ENCODE measurements at regions not wholly inside any gene's neighbourhood (a gene's known extent, or its start where the extent isn't known, plus 50 kb on each side); places are given as distances from the start of the nearest gene placed in this dataset.

- Histone ChIP-seq H3K4me3 (ENCODE audit: extremely low read depth, insufficient read depth, low read length, poor library complexity, severe bottlenecking) (no peak overlapping the region), H3K27ac (ENCODE audit: low read depth, low read length, severe bottlenecking) (no peak overlapping the region), H3K36me3 (ENCODE audit: control insufficient read depth, insufficient read depth, low read length) (no peaks in the 10 kb centered on the region), H3K4me1 (ENCODE audit: control insufficient read depth, insufficient read depth, low read length, poor library complexity, severe bottlenecking) (no peaks in the 10 kb centered on the region), H3K9me3 (ENCODE audit: control insufficient read depth, low read length) (no peaks in the 10 kb centered on the region)
- WGBS, 2 experiments (ENCODE audit: insufficient coverage in 2 of 2) = no CpG with 5 or more reads among the region's 1 CpG
Measured at GRCh38 chr18:28711096-28711495, 534.2 kb upstream of the CDH2 start.

GRCh38 chr18:28707006-28707405 is 530.1 kb upstream of the CDH2 start:
- H3K9me3 ChIP-seq (ENCODE audit: control insufficient read depth, low read length) = no peaks in the 10 kb centered on the region
- H3K27ac ChIP-seq (ENCODE audit: low read depth, low read length, severe bottlenecking) = no peak overlapping the region
- H3K4me1 ChIP-seq (ENCODE audit: control insufficient read depth, insufficient read depth, low read length, poor library complexity, severe bottlenecking) = no peaks in the 10 kb centered on the region
- H3K4me3 ChIP-seq (ENCODE audit: extremely low read depth, insufficient read depth, low read length, poor library complexity, severe bottlenecking) = no peak overlapping the region
- H3K36me3 ChIP-seq (ENCODE audit: control insufficient read depth, insufficient read depth, low read length) = no peaks in the 10 kb centered on the region
- WGBS, 2 experiments (ENCODE audit: insufficient coverage in 2 of 2) = 76 to 92% methylated on average over 3 to 4 of the region's 4 CpGs

GRCh38 chr18:28706397-28706796 is 529.5 kb upstream of the CDH2 start:
- Histone ChIP-seq H3K27ac (ENCODE audit: low read depth, low read length, severe bottlenecking) (no peak overlapping the region), H3K4me1 (ENCODE audit: control insufficient read depth, insufficient read depth, low read length, poor library complexity, severe bottlenecking) (no peaks in the 10 kb centered on the region), H3K36me3 (ENCODE audit: control insufficient read depth, insufficient read depth, low read length) (no peaks in the 10 kb centered on the region), H3K4me3 (ENCODE audit: extremely low read depth, insufficient read depth, low read length, poor library complexity, severe bottlenecking) (no peak overlapping the region), H3K9me3 (ENCODE audit: control insufficient read depth, low read length) (no peaks in the 10 kb centered on the region)
- 95 to 98% methylated on average over 2 of the region's 4 CpGs for WGBS, 2 experiments (ENCODE audit: insufficient coverage in 2 of 2)

DNA sequence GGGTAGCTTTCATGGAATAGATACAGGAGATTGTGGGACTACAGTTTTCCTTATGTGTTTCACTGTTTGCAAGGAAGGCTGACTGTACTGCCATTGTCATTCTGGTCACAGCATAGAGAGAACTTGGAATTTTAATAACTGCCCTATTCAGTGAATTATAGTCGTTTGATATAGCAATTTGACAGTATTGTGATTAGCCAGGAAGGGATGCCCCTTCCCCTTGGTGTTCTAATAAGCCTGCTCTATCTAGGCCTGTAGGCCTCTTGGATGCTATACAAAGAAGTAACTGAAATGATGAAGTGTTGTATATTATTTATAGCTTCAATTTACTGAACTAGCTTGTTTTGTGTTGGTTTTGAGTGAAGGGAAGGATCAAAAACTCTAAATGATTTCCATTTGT is 528.6 kb upstream of the CDH2 start:
- Histone ChIP-seq H3K9me3 (ENCODE audit: control insufficient read depth, low read length) (no peaks in the 10 kb centered on the region), H3K27ac (ENCODE audit: low read depth, low read length, severe bottlenecking) (no peak overlapping the region), H3K4me3 (ENCODE audit: extremely low read depth, insufficient read depth, low read length, poor library complexity, severe bottlenecking) (no peak overlapping the region), H3K4me1 (ENCODE audit: control insufficient read depth, insufficient read depth, low read length, poor library complexity, severe bottlenecking) (no peaks in the 10 kb centered on the region), H3K36me3 (ENCODE audit: control insufficient read depth, insufficient read depth, low read length) (no peaks in the 10 kb centered on the region)
- 100% methylated on average over 1 of the region's 1 CpG; no CpG with 5 or more reads in 1 of the 2 experiments for WGBS, 2 experiments (ENCODE audit: insufficient coverage in 2 of 2)

- Histone ChIP-seq H3K36me3 (ENCODE audit: control insufficient read depth, insufficient read depth, low read length) (no peaks in the 10 kb centered on the region), H3K9me3 (ENCODE audit: control insufficient read depth, low read length) (no peaks in the 10 kb centered on the region), H3K4me1 (ENCODE audit: control insufficient read depth, insufficient read depth, low read length, poor library complexity, severe bottlenecking) (no peaks in the 10 kb centered on the region), H3K27ac (ENCODE audit: low read depth, low read length, severe bottlenecking) (no peak overlapping the region), H3K4me3 (ENCODE audit: extremely low read depth, insufficient read depth, low read length, poor library complexity, severe bottlenecking) (no peak overlapping the region)
- no CpG with 5 or more reads among the region's 1 CpG for WGBS, 2 experiments (ENCODE audit: insufficient coverage in 2 of 2)
Measured at GRCh38 chr18:28692337-28692736, 515.4 kb upstream of the CDH2 start.

DNA sequence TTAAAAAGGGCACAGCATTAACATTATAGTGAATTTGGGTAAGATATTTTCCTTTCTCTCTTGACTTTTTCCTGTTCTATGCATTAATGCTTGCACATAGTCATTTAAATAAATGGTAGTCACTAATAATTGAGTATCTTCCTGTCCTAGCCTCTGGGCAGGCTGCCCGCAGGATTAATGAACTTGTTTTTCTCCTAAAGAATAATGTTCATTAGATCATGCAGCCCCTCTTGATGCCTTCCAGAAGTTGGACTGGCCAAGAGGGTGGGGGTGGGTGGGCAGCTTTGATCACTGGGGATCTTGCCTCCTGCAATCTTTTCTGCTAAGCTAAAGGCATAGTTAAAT is 514.5 kb upstream of the CDH2 start:
- Histone ChIP-seq H3K4me3 (ENCODE audit: extremely low read depth, insufficient read depth, low read length, poor library complexity, severe bottlenecking) (no peak overlapping the region), H3K36me3 (ENCODE audit: control insufficient read depth, insufficient read depth, low read length) (no peaks in the 10 kb centered on the region), H3K4me1 (ENCODE audit: control insufficient read depth, insufficient read depth, low read length, poor library complexity, severe bottlenecking) (no peaks in the 10 kb centered on the region), H3K27ac (ENCODE audit: low read depth, low read length, severe bottlenecking) (no peak overlapping the region), H3K9me3 (ENCODE audit: control insufficient read depth, low read length) (no peaks in the 10 kb centered on the region)
- WGBS, 2 experiments (ENCODE audit: insufficient coverage in 2 of 2) = 100% methylated on average over 1 of the region's 1 CpG; no CpG with 5 or more reads in 1 of the 2 experiments

DNA sequence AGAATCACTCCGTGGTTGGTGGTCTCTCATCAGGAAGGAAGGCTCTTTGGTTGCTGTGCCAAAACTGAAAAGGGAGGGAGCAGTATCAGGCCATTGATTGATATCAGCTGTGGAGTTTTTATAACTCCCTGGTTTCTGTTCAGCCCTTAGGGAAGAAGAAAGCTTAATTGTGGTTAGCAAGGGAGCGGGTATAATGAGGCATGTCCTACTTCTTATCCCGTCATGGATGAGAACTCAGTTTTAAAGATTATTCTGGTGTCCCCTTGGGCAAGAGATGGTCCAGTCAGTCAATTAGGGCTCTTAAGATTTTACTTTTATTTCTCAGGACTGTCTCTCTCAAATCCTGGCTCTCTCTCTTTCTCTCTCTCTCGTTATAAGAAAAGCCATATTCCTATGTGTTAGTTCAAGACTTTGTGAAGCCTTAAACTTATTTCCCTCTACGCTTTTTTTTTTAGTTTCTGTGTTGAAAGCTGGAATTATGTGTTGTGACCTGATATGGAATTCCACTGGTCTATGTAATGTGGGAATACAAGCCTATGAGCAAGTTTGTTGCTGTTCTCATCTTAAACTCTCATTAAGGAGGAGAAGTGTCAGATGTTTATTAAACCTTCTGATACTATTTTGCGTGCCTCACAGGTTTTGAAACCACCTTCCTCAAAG is 514.0 kb upstream of the CDH2 start:
- WGBS, 2 experiments (ENCODE audit: insufficient coverage in 2 of 2) = 100% methylated on average over 2 to 3 of the region's 6 CpGs
- Histone ChIP-seq H3K9me3 (ENCODE audit: control insufficient read depth, low read length) (no peaks in the 10 kb centered on the region), H3K36me3 (ENCODE audit: control insufficient read depth, insufficient read depth, low read length) (no peaks in the 10 kb centered on the region), H3K4me1 (ENCODE audit: control insufficient read depth, insufficient read depth, low read length, poor library complexity, severe bottlenecking) (no peaks in the 10 kb centered on the region), H3K27ac (ENCODE audit: low read depth, low read length, severe bottlenecking) (no peak overlapping the region), H3K4me3 (ENCODE audit: extremely low read depth, insufficient read depth, low read length, poor library complexity, severe bottlenecking) (no peak overlapping the region)

- H3K27ac ChIP-seq (ENCODE audit: low read depth, low read length, severe bottlenecking) = no peak overlapping the region
Measured at GRCh38 chr18:28690100-28690499, 513.2 kb upstream of the CDH2 start.

DNA sequence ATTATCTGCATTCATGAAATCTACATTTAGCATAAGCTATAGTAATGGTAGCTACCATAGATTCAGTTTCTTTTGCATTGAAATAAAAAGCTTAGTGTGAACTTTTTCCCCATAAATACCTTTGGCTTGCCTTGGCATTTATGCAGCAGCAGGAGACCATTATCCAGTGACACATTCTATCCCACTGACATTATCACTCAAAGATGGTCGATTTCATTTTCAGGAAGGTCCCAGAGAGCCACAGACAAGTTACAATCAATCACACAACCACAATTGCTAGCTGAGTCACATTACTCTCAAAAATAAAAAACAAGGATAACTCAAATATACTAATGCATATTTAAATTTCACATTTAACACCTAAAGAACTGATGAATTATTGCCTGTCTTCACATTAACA is 512.7 kb upstream of the CDH2 start:
- WGBS, 2 experiments (ENCODE audit: insufficient coverage in 2 of 2) = 27% methylated on average over 1 of the region's 1 CpG; no CpG with 5 or more reads in 1 of the 2 experiments
- H3K36me3 ChIP-seq (ENCODE audit: control insufficient read depth, insufficient read depth, low read length) = no peaks in the 10 kb centered on the region
- H3K4me3 ChIP-seq (ENCODE audit: extremely low read depth, insufficient read depth, low read length, poor library complexity, severe bottlenecking) = no peak overlapping the region
- H3K27ac ChIP-seq (ENCODE audit: low read depth, low read length, severe bottlenecking) = no peak overlapping the region
- H3K9me3 ChIP-seq (ENCODE audit: control insufficient read depth, low read length) = no peaks in the 10 kb centered on the region
- no peaks in the 10 kb centered on the region for H3K4me1 ChIP-seq (ENCODE audit: control insufficient read depth, insufficient read depth, low read length, poor library complexity, severe bottlenecking)

More at GRCh38 chr18:28690100-28690499, 513.2 kb upstream of the CDH2 start:
- no peaks in the 10 kb centered on the region for H3K9me3 ChIP-seq (ENCODE audit: control insufficient read depth, low read length)
- 71 to 74% methylated on average over 4 to 5 of the region's 5 CpGs for WGBS, 2 experiments (ENCODE audit: insufficient coverage in 2 of 2)
- H3K4me1 ChIP-seq (ENCODE audit: control insufficient read depth, insufficient read depth, low read length, poor library complexity, severe bottlenecking) = no peaks in the 10 kb centered on the region
- H3K36me3 ChIP-seq (ENCODE audit: control insufficient read depth, insufficient read depth, low read length) = no peaks in the 10 kb centered on the region
- no peak overlapping the region for H3K4me3 ChIP-seq (ENCODE audit: extremely low read depth, insufficient read depth, low read length, poor library complexity, severe bottlenecking)

GRCh38 chr18:28684746-28685355 is 507.9 kb upstream of the CDH2 start:
- Histone ChIP-seq H3K4me1 (ENCODE audit: control insufficient read depth, insufficient read depth, low read length, poor library complexity, severe bottlenecking) (no peaks in the 10 kb centered on the region), H3K36me3 (ENCODE audit: control insufficient read depth, insufficient read depth, low read length) (no peaks in the 10 kb centered on the region), H3K4me3 (ENCODE audit: extremely low read depth, insufficient read depth, low read length, poor library complexity, severe bottlenecking) (no peak overlapping the region), H3K27ac (ENCODE audit: low read depth, low read length, severe bottlenecking) (no peak overlapping the region), H3K9me3 (ENCODE audit: control insufficient read depth, low read length) (no peaks in the 10 kb centered on the region)
- 100% methylated on average over 1 of the region's 3 CpGs for WGBS, 2 experiments (ENCODE audit: insufficient coverage in 2 of 2)

GRCh38 chr18:28682912-28683311 is 506.0 kb upstream of the CDH2 start:
- Histone ChIP-seq H3K27ac (ENCODE audit: low read depth, low read length, severe bottlenecking) (no peak overlapping the region), H3K4me3 (ENCODE audit: extremely low read depth, insufficient read depth, low read length, poor library complexity, severe bottlenecking) (no peak overlapping the region), H3K4me1 (ENCODE audit: control insufficient read depth, insufficient read depth, low read length, poor library complexity, severe bottlenecking) (no peaks in the 10 kb centered on the region), H3K9me3 (ENCODE audit: control insufficient read depth, low read length) (no peaks in the 10 kb centered on the region), H3K36me3 (ENCODE audit: control insufficient read depth, insufficient read depth, low read length) (no peaks in the 10 kb centered on the region)
